ENCODE measurements at regions not wholly inside any gene's neighbourhood (a gene's known extent, or its start where the extent isn't known, plus 50 kb on each side); places are given as distances from the start of the nearest gene placed in this dataset.
A peak's percentile ranks its signal among the peaks of the same experiment; 100 is the strongest.

DNA sequence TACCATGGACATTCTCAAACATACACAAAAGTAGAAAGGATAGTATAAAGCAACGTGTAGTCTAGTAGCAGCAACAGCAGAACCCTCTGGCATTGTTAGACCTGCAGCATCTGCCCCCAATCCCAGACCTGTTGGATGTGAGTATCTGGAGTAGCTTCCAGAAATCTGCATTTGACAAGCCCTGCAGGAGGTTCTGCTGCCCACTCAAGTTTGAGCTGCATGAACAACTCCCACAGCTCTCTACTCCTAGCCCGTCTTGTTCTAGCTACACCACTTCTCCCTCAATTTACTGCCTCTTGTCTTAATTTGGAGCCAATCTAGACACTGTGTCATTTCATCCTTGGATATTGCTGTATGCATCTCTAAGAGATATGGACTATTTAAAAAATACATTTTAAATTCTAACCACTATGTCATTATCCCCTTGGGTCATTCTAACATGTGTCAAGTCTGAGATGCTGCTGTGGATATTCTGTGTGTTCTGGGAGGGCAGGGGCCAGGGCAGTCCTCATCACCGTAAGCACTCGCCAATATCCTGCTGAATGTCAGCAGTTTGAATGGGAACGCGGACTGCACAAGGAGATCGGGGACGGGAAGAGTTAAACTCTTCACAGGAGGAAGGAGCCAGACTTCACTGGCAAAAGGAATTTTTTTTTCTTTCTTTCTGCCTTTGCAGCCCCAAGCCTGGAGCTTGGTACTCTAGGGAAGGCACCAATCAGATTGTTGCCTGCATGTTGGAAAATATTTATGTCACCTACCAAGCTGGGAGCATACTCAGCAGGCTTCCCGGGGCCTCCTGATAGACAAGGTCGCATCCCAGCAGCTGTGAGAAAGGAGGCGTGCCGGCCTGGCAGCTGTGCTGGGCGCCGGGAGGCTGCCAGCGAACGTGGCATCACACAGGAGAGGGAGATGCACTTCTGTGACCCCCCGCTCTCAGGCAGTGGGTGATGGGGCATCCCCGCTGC is 429.0 kb downstream of the MIAT start:
- DNase-seq (ENCODE audit: missing footprints): no peak
- intact Hi-C loops (cut with DNase I): no loop called here
- ATAC-seq: no peak

DNA sequence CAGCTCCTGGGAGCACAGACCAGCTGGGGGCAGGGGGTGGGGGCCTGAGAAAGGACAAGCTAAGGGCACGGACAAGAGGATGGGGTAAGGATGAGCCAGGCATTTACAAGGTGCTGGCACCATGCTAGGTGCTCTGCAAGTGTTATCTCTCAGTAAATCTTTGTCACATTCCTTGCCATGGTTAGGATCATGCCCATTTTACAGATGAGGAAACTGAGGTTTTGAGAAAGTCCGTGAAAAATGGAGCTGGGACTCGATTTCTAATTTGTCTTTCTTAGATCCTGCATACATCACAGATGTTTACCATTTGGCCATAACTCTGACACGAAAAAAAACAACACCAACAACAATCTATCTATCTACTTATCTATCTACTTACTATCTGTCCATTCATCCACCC is 429.7 kb downstream of the MIAT start:
- no peak for ATAC-seq
- intact Hi-C loops (cut with DNase I): no loop called here
- DNase-seq (ENCODE audit: missing footprints): no peak

GRCh38 chr22:27088026-27088425 is 430.6 kb downstream of the MIAT start:
- ATAC-seq: no peak
- intact Hi-C loops (cut with DNase I): no loop called here

GRCh38 chr22:27089264-27089663 is 431.9 kb downstream of the MIAT start:
- no peak for ATAC-seq
- intact Hi-C loops (cut with DNase I): no loop called here
- DNase-seq (ENCODE audit: missing footprints): no peak

More at GRCh38 chr22:27088026-27088425, 430.6 kb downstream of the MIAT start:
- DNase-seq (ENCODE audit: missing footprints): no peak

GRCh38 chr22:27090611-27091011 is 433.2 kb downstream of the MIAT start:
- intact Hi-C loops (cut with DNase I): no loop called here
- DNase-seq (ENCODE audit: missing footprints) (no peak), ATAC-seq (no peak)

- DNase-seq (ENCODE audit: missing footprints): no peak
- intact Hi-C loops (cut with DNase I): no loop called here
- no peak for ATAC-seq
Measured at GRCh38 chr22:27093422-27093821, 436.0 kb downstream of the MIAT start.

DNA sequence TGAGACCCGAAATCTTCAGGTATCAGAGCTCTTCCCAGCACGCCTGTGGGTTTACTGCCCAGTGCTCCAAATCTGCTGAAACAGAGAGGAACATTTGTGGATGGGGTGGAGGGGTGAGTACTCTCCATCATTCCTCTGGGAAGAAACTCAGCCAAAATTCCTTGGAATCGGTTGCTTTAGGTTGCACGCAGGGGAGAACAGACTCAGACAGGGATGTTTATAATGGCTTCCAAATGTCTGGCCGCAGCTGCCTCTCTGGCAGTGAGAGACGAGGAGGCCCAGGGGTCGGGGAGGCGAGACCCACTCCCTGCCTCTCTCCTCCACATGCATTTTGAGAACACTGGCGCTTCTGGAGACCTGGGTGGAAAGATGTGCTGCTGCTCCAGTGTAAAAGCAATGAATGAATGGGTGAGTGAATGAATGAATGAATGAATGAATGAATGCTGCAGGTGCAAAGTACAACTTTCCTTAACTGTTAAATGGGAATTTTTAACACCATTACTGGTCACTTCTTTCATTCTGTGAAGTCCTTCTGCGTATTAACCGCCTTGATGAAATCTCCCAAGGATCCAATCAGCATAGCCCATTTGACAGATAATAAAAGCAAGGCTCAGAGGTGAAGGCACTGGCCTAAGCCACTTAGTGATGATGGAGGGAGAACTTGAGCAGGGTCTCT is 437.4 kb downstream of the MIAT start:
- DNase-seq (ENCODE audit: missing footprints) (no peak), ATAC-seq (peak; percentile 74)
- intact Hi-C loops (cut with DNase I): no loop called here

- no peak for DNase-seq (ENCODE audit: missing footprints)
- no peak for ATAC-seq
- intact Hi-C loops (cut with DNase I): no loop called here
Measured at GRCh38 chr22:27097506-27097905, 440.1 kb downstream of the MIAT start.

GRCh38 chr22:27097933-27098332 is 440.5 kb downstream of the MIAT start:
- no peak for DNase-seq (ENCODE audit: missing footprints)
- intact Hi-C loops (cut with DNase I): no loop called here
- ATAC-seq: no peak

DNA sequence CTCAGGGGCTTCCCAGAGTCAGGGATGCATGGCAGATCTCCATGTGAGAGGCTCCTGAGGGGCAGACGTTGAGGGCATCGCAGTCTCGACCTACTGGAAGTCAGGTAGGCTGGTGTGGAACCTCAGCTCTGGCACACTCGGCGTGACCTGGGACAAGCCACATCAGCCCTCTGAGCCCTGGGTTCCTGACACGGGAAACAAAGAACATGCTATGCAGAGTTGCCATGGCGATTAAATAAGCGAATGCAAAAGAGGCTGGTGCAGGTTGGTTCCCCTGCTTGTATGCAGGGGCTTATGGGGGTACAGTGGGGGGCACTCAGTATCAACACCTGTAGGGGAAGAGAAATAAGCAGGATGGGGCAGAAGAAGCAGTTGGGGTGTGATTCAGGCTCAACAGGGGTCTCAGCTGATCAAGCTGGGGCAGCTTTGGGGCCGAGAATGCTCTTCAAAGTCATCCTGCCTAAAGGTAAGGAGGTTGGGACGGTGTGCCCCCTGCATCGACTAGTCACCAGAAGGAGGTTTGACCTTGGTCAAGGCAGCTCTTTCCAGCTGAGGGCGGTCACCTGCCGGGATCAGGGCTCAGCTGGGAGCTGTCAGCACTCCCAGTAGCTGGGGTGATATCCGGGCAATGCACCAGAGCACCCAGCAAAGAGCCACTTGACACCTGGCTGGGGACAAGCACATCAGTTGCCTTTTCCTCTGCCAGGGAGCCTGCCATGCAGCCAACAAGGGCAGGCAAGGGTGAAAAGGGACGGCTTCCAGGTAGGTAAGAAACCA is 442.7 kb downstream of the MIAT start:
- intact Hi-C loops (cut with DNase I): loop anchor here (10.0 kb wide), 2 partner anchors 115 to 705 kb away; partner anchors contain the start of gene MN1
- ATAC-seq (peak; percentile 85), DNase-seq (ENCODE audit: missing footprints) (no peak)

DNA sequence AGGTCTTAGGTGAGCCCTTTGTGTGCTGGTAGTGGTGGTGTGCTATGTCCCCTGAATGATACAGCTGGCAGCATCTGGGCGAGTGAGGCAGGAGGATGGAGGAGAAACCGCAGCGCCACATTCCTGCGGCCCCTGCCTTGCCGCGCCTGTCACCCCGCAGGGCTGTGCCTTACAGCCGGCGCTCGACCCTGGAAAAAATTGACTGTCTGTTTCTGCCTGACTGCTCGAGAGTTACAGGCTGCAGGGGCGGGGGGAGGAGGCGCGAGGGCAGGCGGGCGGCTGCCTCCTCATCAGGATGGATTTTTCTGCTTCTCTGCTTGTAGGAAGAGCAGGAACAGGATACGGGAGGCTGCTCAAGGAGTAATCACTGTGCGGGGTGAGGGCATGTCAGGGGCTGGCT is 443.4 kb downstream of the MIAT start:
- DNase-seq (ENCODE audit: missing footprints): no peak
- intact Hi-C loops (cut with DNase I): loop anchor here (10.0 kb wide), 2 partner anchors 114 to 704 kb away; partner anchors contain the start of gene MN1
- no peak for ATAC-seq

DNA sequence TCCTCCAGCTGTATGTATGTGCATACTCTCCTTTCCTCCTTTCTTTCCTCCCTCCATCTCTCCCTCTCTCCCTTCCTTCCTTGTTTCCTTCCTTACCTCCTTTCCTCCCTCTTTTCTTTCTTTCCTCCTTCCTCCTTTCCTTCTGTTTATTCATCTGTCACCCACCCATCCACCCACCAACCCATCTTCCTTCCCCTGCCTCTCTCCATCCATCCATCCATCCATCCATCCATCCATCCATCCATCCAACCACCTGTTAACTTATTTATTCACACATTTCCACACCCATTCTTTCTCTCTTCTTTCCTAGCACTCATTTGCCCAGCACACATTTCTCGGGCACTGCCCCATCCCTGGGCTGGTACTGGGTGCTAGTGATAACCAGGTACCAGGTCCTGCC is 443.9 kb downstream of the MIAT start:
- intact Hi-C loops (cut with DNase I): loop anchor here (10.0 kb wide), 2 partner anchors 114 to 704 kb away; partner anchors contain the start of gene MN1
- DNase-seq (ENCODE audit: missing footprints) (no peak), ATAC-seq (no peak)

GRCh38 chr22:27104449-27104848 is 447.1 kb downstream of the MIAT start:
- DNase-seq (ENCODE audit: missing footprints) (no peak), ATAC-seq (no peak)
- intact Hi-C loops (cut with DNase I): loop anchor here (10.0 kb wide), 2 partner anchors 110 to 700 kb away; partner anchors contain the start of gene MN1

- ATAC-seq (peak; percentile 97), DNase-seq (ENCODE audit: missing footprints) (peak; percentile 83)
- intact Hi-C loops (cut with DNase I): loop anchor here (10.0 kb wide), 2 partner anchors 109 to 699 kb away; partner anchors contain the start of gene MN1
Measured at GRCh38 chr22:27105142-27106025, 448.0 kb downstream of the MIAT start.

DNA sequence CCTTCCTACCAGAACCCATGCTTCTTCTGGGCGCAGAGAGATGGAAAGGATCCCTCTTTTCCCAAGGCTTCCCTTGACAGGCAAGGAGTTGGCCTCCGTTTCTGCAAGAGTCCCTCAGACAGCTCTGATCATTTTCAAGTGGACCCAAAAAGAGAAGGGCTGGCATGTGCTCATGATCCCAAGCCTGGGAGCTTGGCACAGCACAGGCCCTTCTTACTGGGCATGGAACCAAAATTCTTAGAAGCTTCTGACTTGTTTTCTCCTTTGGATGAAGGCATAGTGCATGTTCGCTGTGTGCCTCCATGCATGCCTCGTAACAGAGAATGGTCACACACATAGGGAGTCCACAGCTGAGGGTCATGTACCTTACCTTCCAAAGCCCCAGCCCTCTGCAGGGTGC is 449.6 kb downstream of the MIAT start:
- ATAC-seq (no peak), DNase-seq (ENCODE audit: missing footprints) (no peak)
- intact Hi-C loops (cut with DNase I): loop anchor here (10.0 kb wide), 2 partner anchors 108 to 698 kb away; partner anchors contain the start of gene MN1

GRCh38 chr22:27107386-27107785 is 450.0 kb downstream of the MIAT start:
- ATAC-seq: no peak
- intact Hi-C loops (cut with DNase I): loop anchor here (10.0 kb wide), 2 partner anchors 107 to 697 kb away; partner anchors contain the start of gene MN1
- no peak for DNase-seq (ENCODE audit: missing footprints)

DNA sequence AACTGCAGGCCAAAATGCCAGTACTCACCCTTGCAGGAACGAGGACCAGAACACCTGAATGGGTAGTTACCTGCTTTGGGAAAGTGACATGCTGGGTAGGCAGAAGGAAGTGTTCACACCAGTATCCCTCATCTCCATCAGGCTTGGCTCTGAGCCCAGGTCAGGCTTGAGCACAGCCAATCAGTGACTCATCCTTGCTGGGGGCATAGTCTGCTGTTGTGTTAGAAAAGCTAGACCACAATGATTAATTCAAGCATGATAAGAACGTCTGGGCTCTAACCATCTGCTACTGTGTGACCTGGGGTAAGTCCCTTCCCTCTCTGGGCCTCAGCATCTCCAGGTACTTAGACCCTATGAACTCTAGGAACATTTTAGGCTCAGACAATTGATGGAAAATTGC is 450.4 kb downstream of the MIAT start:
- intact Hi-C loops (cut with DNase I): loop anchor here (10.0 kb wide), 2 partner anchors 107 to 697 kb away; partner anchors contain the start of gene MN1
- ATAC-seq: peak; percentile 9
- no peak for DNase-seq (ENCODE audit: missing footprints)

All from Right ventricle myocardium inferior (tissue), 1 donor.